HG03521 (cell line): ENCODE measurements at regions not wholly inside any gene's neighbourhood (a gene's known extent, or its start where the extent isn't known, plus 50 kb on each side); places are given as distances from the start of the nearest gene placed in this dataset.
A peak's percentile ranks its signal among the peaks of the same experiment; 100 is the strongest.

Experiments used
- ATAC-seq: cut with Tn5 transposase; IDR thresholded peaks from one replicate; pipeline ENCODE4 v1.9.1; 2021; ENCODE audit warnings: mild to moderate bottlenecking, moderate library complexity; ENCODE audit not compliant: unreplicated experiment

GRCh38 chr2:217263756-217264155 is 403.9 kb upstream of the TNP1 start:
- ATAC-seq = no peak

GRCh38 chr2:217262911-217263310 is 403.0 kb upstream of the TNP1 start:
- ATAC-seq = no peak

GRCh38 chr2:217261452-217261851 is 401.6 kb upstream of the TNP1 start:
- no peak for ATAC-seq

- no peak for ATAC-seq
Observed at GRCh38 chr2:217260441-217261115, 400.7 kb upstream of the TNP1 start.

GRCh38 chr2:217258170-217258569 is 398.3 kb upstream of the TNP1 start:
- no peak for ATAC-seq

- no peak for ATAC-seq
Observed at GRCh38 chr2:217256251-217256650, 396.4 kb upstream of the TNP1 start.

GRCh38 chr2:217254111-217254510 is 394.2 kb upstream of the TNP1 start:
- ATAC-seq = no peak

- ATAC-seq = no peak
Observed at GRCh38 chr2:217252181-217252580, 392.3 kb upstream of the TNP1 start.

- ATAC-seq = no peak
Observed at GRCh38 chr2:217250013-217250524, 390.2 kb upstream of the TNP1 start.

GRCh38 chr2:217249121-217250012 is 389.5 kb upstream of the TNP1 start:
- ATAC-seq = no peak

- ATAC-seq = peak; percentile 88
Observed at GRCh38 chr2:217248312-217248935, 388.6 kb upstream of the TNP1 start.

- no peak for ATAC-seq
Observed at GRCh38 chr2:217247476-217247875, 387.6 kb upstream of the TNP1 start.

- ATAC-seq = no peak
Observed at GRCh38 chr2:217246108-217246507, 386.2 kb upstream of the TNP1 start.

- no peak for ATAC-seq
Observed at GRCh38 chr2:217244815-217245214, 385.0 kb upstream of the TNP1 start.

GRCh38 chr2:217242947-217243346 is 383.1 kb upstream of the TNP1 start:
- ATAC-seq = no peak

- ATAC-seq = no peak
Observed at GRCh38 chr2:217231724-217232123, 371.9 kb upstream of the TNP1 start.

GRCh38 chr2:217231212-217231611 is 371.3 kb upstream of the TNP1 start:
- no peak for ATAC-seq

- ATAC-seq = no peak
Observed at GRCh38 chr2:217228732-217229131, 368.9 kb upstream of the TNP1 start.

GRCh38 chr2:217227794-217228193 is 367.9 kb upstream of the TNP1 start:
- no peak for ATAC-seq

GRCh38 chr2:217225596-217225995 is 365.7 kb upstream of the TNP1 start:
- ATAC-seq = no peak

- peak; percentile 71 for ATAC-seq
Observed at GRCh38 chr2:217223222-217223930, 363.5 kb upstream of the TNP1 start.
